GM12878 (cell line): ENCODE measurements at regions not wholly inside any gene's neighbourhood (a gene's known extent, or its start where the extent isn't known, plus 50 kb on each side); places are given as distances from the start of the nearest gene placed in this dataset.

ENCODE experiments used
- ATAC-seq: fragments of 200-7000 bp; cut with Tn5 transposase; 3 replicates; pipeline ENCODE4 v1.9.1; 2020; ENCODE audit warnings: mild to moderate bottlenecking, moderate library complexity
- BruUV-seq: library from RNA; stranded (reverse); fragments of 400-500 nt; replicated peaks from 2 replicates; lab custom pipeline; 2021; lab: Mats Ljungman, UMichigan
- CTCF ChIA-PET: fragments of 300-600 bp; sonication (Branson Sonifier 250); formaldehyde crosslinking; extraction: SDS; loops from one replicate; lab custom pipeline; 2021; ENCODE audit warnings: inconsistent platforms; lab: Yijun Ruan, JAX
- POLR2A ChIA-PET: fragments of 350-600 bp; formaldehyde crosslinking; extraction: SDS; loops from one replicate; lab custom pipeline; 2021; ENCODE audit warnings: inconsistent platforms; lab: Charles Lee
- RAD21 ChIA-PET: fragments of 300-600 bp; sonication (Branson Sonifier 250); formaldehyde crosslinking; loops from one replicate; lab custom pipeline; 2023; ENCODE audit warnings: antibody characterized with exemption; ENCODE audit not compliant: unreplicated experiment; lab: Charles Lee
- SMC1A ChIA-PET: fragments of 300-600 bp; sonication (Branson Sonifier 250); formaldehyde crosslinking; loops from one replicate; lab custom pipeline; 2023; ENCODE audit not compliant: unreplicated experiment, uncharacterized antibody; lab: Charles Lee
- DNase-seq: peaks from one replicate; pipeline ENCODE4 v3.0.0-alpha.2; 2011; ENCODE audit warnings: low read depth, low spot score
- FAIRE-seq: peaks from 3 replicates; lab custom pipeline; 2011; peaks lifted over from hg19 to GRCh38; lab: Jason Lieb, UNC
- H2AFZ ChIP-seq: 2 replicates; pipeline ENCODE4 v1.6.0; 2011; ENCODE audit warnings: low read depth, low read length, control low read depth; ENCODE audit not compliant: control insufficient read depth
- H3K27ac ChIP-seq: 2 replicates; pipeline ENCODE4 v1.5.1; 2011; ENCODE audit warnings: control low read depth; ENCODE audit not compliant: control insufficient read depth, insufficient read depth
- H3K27me3 ChIP-seq, 2 experiments: replicated peaks in 1 of 2; 2 replicates each; pipeline versions ENCODE4 v1.6.0 to v1.6.1; 2011; ENCODE audit warnings: low read length in 1 of 2; ENCODE audit not compliant: control insufficient read depth in 2 of 2, insufficient read depth in 2 of 2
- H3K36me3 ChIP-seq, 2 experiments: 2 replicates each; pipeline ENCODE4 v1.5.1; 2011; ENCODE audit warnings: low read length in 1 of 2; ENCODE audit not compliant: control insufficient read depth in 2 of 2, insufficient read depth in 2 of 2
- H3K4me1 ChIP-seq: 2 replicates; pipeline ENCODE4 v1.6.1; 2011; ENCODE audit warnings: mild to moderate bottlenecking, low read length, moderate library complexity, mixed read lengths; ENCODE audit not compliant: control insufficient read depth, insufficient read depth
- H3K4me2 ChIP-seq: 2 replicates; pipeline ENCODE4 v1.6.0; 2011; ENCODE audit warnings: control low read depth; ENCODE audit not compliant: control insufficient read depth, insufficient read depth
- H3K4me3 ChIP-seq: fragments of 200-600 bp; sonication (generic); 2 replicates; pipeline ENCODE4 v1.5.1; 2016
- H3K79me2 ChIP-seq: 2 replicates; pipeline ENCODE4 v1.6.0; 2011; ENCODE audit warnings: low read length; ENCODE audit not compliant: control insufficient read depth, insufficient read depth
- H3K9ac ChIP-seq: 2 replicates; pipeline ENCODE4 v1.8.0; 2011; ENCODE audit warnings: low read length, control low read depth, mixed read lengths; ENCODE audit not compliant: control insufficient read depth, insufficient read depth
- H3K9me3 ChIP-seq: replicated peaks from 3 replicates; pipeline ENCODE4 v1.5.1; 2011; ENCODE audit warnings: mild to moderate bottlenecking, low read length; ENCODE audit not compliant: control insufficient read depth, insufficient read depth
- H4K20me1 ChIP-seq: 2 replicates; pipeline ENCODE4 v1.6.0; 2011; ENCODE audit not compliant: control insufficient read depth, insufficient read depth
- BCLAF1 ChIP-seq: fragments of 450-650 bp; IDR thresholded peaks from 2 replicates; pipeline ENCODE4 v1.6.1; 2017; ENCODE audit warnings: antibody characterized with exemption, mild to moderate bottlenecking, moderate library complexity
- BMI1 ChIP-seq: fragments of 450-650 bp; IDR thresholded peaks from 2 replicates; pipeline ENCODE4 v1.6.1; 2016; ENCODE audit warnings: mild to moderate bottlenecking, moderate library complexity, borderline replicate concordance
- CBX3 ChIP-seq: fragments of 200-600 bp; sonication (generic); IDR thresholded peaks from 2 replicates; pipeline ENCODE4 v1.6.1; 2016; ENCODE audit warnings: low read depth, borderline replicate concordance
- DPF2 ChIP-seq: fragments of 450-650 bp; IDR thresholded peaks from 2 replicates; pipeline ENCODE4 v1.6.1; 2017; ENCODE audit warnings: mild to moderate bottlenecking
- HDAC2 ChIP-seq: fragments of 200-600 bp; sonication (generic); IDR thresholded peaks from 2 replicates; pipeline ENCODE4 v1.6.1; 2017
- MYC ChIP-seq: IDR thresholded peaks from 2 replicates; pipeline ENCODE4 v1.6.1; 2011; ENCODE audit warnings: mild to moderate bottlenecking, low read length, moderate library complexity, inconsistent platforms; ENCODE audit not compliant: insufficient read depth, insufficient replicate concordance, insufficient read length, severe bottlenecking
- NFYA ChIP-seq: IDR thresholded peaks from 2 replicates; pipeline ENCODE4 v1.6.1; 2011; ENCODE audit warnings: low read depth, mild to moderate bottlenecking, low read length, improper control_type of control experiment, borderline replicate concordance
- NR2C2 ChIP-seq: IDR thresholded peaks from 2 replicates; pipeline ENCODE4 v1.6.1; 2011; ENCODE audit warnings: borderline replicate concordance, low read depth; ENCODE audit not compliant: control insufficient read depth, insufficient read length
- SIN3A ChIP-seq: IDR thresholded peaks from 2 replicates; pipeline ENCODE4 v1.6.1; 2012; ENCODE audit warnings: low read depth, low read length, improper control_type of control experiment
- SMAD1 ChIP-seq: fragments of 450-650 bp; IDR thresholded peaks from 2 replicates; pipeline ENCODE4 v1.6.1; 2018; ENCODE audit warnings: mild to moderate bottlenecking, low read depth; ENCODE audit not compliant: partially characterized antibody
- SMC3 ChIP-seq: IDR thresholded peaks from 2 replicates; pipeline ENCODE4 v1.6.1; 2011; ENCODE audit warnings: low read length, improper control_type of control experiment, borderline replicate concordance
- WGBS: methylation state at CpG from one replicate; pipeline ENCODE4 v1.1.6; 2016; ENCODE audit warnings: low lambda C conversion rate; ENCODE audit not compliant: insufficient replicate concordance, insufficient coverage; ENCODE audit errors: missing lambda C conversion rate; 5-methylcytosine and 5-hydroxymethylcytosine counted together
- in situ Hi-C: fragments of 300-500 bp; cut with MboI; formaldehyde crosslinking; loops from 9 replicates; pipeline ENCODE4 v1.14.3; 2018; ENCODE audit warnings: mixed read lengths
- intact Hi-C: fragments of 100-400 bp; cut with micrococcal nuclease; formaldehyde crosslinking; loops from one replicate; pipeline ENCODE4 v1.14.2; 2022; ENCODE audit not compliant: unreplicated experiment
- TF ChIP-seq, protein P1 (sequence below): fragments of 150-350 bp; IDR thresholded peaks from 2 replicates; pipeline ENCODE4 v1.6.1; 2016; ENCODE audit warnings: low read depth, low read length
- TF ChIP-seq, protein P2 (sequence below): fragments of 450-650 bp; formaldehyde crosslinking; IDR thresholded peaks from 2 replicates; pipeline ENCODE4 v1.4.0; 2020; ENCODE audit warnings: mild to moderate bottlenecking, moderate library complexity

DNA sequence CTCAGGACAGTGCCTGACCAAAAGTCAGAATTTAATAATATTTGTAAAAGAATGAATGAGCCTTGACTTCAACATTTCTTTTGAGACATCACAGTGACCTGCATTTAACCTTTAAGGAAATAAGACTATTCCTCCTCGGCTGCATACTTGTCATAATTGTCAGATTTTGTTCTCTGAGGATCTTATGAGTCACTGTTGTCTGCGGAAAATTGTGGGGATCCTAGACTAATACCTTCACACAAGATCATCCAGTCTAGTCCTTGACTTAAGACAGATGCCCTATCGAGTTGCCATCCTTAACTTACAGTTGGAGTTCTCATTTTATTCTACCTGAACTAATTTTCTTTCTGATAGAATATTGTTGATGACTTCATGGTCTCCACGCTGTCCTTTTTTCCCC lies 198.4 kb downstream of the DLEU7 start (continued):
- no peak for TF ChIP-seq BCLAF1
- TF ChIP-seq SMAD1, result no peak
- no peak for TF ChIP-seq BMI1
- TF ChIP-seq SIN3A, result no peak
- no peak for TF ChIP-seq CBX3
- TF ChIP-seq, all 136 proteins: peak for 0

DNA sequence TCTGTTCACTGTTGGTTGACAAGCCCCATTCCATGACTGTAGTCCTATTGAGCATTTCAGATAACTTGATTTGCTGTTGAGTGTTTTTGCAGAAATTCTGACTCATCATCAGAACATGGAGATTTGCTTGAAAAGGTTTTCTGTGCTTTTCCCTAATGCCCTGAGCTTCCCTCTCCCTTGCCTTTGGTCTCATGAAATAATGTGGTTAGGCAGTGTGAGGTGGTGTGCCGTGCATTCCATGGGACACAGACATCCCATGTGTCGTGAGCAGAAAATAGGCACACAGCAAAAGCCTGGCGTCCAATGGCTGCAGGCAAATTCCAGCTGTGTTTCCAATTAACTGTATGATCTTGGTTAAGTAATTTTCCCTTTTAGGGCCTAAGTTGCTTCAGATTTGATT lies 197.4 kb downstream of the DLEU7 start:
- 36% methylated on average over 3 of the region's 3 CpGs for WGBS
- no peaks in the 10 kb centered on the region for H3K9me3 ChIP-seq
- ChIA-PET SMC1A (no interaction called here), CTCF (no interaction called here), POLR2A (interaction anchor here (0.7 kb wide), 2 partner anchors 436 to 670 kb away, joined by 3 read pairs; no protein-coding TSS in a partner anchor), RAD21 (no interaction called here)
- no peaks in the 10 kb centered on the region for H3K79me2 ChIP-seq
- intact Hi-C loops (no loop called here), in situ Hi-C loops (no loop called here)
- DNase-seq, result no peak
- no peak for ATAC-seq
- no peaks in the 10 kb centered on the region for H3K36me3 ChIP-seq
- H3K9ac ChIP-seq, result no peak overlapping the region
- FAIRE-seq, result no peak
- H3K4me2 ChIP-seq, result no peak overlapping the region
- H3K4me3 ChIP-seq, result no peak overlapping the region
- H3K27ac ChIP-seq, result no peak overlapping the region
- H3K4me1 ChIP-seq, result no peaks in the 10 kb centered on the region
- H2AFZ ChIP-seq, result no peak overlapping the region
- no peaks in the 10 kb centered on the region for H4K20me1 ChIP-seq
- no TSS peak for BruUV-seq
- H3K27me3 ChIP-seq, result no peaks in the 10 kb centered on the region
- no peak for TF ChIP-seq NFYA
- TF ChIP-seq, protein P1, sequence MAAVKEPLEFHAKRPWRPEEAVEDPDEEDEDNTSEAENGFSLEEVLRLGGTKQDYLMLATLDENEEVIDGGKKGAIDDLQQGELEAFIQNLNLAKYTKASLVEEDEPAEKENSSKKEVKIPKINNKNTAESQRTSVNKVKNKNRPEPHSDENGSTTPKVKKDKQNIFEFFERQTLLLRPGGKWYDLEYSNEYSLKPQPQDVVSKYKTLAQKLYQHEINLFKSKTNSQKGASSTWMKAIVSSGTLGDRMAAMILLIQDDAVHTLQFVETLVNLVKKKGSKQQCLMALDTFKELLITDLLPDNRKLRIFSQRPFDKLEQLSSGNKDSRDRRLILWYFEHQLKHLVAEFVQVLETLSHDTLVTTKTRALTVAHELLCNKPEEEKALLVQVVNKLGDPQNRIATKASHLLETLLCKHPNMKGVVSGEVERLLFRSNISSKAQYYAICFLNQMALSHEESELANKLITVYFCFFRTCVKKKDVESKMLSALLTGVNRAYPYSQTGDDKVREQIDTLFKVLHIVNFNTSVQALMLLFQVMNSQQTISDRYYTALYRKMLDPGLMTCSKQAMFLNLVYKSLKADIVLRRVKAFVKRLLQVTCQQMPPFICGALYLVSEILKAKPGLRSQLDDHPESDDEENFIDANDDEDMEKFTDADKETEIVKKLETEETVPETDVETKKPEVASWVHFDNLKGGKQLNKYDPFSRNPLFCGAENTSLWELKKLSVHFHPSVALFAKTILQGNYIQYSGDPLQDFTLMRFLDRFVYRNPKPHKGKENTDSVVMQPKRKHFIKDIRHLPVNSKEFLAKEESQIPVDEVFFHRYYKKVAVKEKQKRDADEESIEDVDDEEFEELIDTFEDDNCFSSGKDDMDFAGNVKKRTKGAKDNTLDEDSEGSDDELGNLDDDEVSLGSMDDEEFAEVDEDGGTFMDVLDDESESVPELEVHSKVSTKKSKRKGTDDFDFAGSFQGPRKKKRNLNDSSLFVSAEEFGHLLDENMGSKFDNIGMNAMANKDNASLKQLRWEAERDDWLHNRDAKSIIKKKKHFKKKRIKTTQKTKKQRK, result no peak
- TF ChIP-seq, protein P2, sequence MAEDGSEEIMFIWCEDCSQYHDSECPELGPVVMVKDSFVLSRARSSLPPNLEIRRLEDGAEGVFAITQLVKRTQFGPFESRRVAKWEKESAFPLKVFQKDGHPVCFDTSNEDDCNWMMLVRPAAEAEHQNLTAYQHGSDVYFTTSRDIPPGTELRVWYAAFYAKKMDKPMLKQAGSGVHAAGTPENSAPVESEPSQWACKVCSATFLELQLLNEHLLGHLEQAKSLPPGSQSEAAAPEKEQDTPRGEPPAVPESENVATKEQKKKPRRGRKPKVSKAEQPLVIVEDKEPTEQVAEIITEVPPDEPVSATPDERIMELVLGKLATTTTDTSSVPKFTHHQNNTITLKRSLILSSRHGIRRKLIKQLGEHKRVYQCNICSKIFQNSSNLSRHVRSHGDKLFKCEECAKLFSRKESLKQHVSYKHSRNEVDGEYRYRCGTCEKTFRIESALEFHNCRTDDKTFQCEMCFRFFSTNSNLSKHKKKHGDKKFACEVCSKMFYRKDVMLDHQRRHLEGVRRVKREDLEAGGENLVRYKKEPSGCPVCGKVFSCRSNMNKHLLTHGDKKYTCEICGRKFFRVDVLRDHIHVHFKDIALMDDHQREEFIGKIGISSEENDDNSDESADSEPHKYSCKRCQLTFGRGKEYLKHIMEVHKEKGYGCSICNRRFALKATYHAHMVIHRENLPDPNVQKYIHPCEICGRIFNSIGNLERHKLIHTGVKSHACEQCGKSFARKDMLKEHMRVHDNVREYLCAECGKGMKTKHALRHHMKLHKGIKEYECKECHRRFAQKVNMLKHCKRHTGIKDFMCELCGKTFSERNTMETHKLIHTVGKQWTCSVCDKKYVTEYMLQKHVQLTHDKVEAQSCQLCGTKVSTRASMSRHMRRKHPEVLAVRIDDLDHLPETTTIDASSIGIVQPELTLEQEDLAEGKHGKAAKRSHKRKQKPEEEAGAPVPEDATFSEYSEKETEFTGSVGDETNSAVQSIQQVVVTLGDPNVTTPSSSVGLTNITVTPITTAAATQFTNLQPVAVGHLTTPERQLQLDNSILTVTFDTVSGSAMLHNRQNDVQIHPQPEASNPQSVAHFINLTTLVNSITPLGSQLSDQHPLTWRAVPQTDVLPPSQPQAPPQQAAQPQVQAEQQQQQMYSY (CRISPR knock-in tag), result no peak
- no peak for TF ChIP-seq HDAC2
- TF ChIP-seq NR2C2, result no peak
- TF ChIP-seq MYC, result no peak
- no peak for TF ChIP-seq DPF2
- TF ChIP-seq SMC3, result no peak
